Left ventricle myocardium superior (tissue), 1 donor: ENCODE measurements at regions not wholly inside any gene's neighbourhood (a gene's known extent, or its start where the extent isn't known, plus 50 kb on each side); places are given as distances from the start of the nearest gene placed in this dataset.
"Not testable (repeated sequence)": the region's sequence is repeated elsewhere in the genome, so short reads cannot be mapped to it uniquely, and the experiment has no call there.

Experiments
- ATAC-seq: fragments of 200-7000 bp; cut with Tn5 transposase; one replicate; pipeline ENCODE4 v1.9.1; 2020; ENCODE audit warnings: mild to moderate bottlenecking, moderate library complexity
- DNase-seq: peaks from one replicate; pipeline ENCODE4 v3.0.0-alpha.2; 2020
- intact Hi-C: fragments of 100-400 bp; cut with micrococcal nuclease; formaldehyde crosslinking; loops from one replicate; pipeline ENCODE4 v1.11.0; 2022
- donor health status: DM: no; HTN: yes; CAD: no; lungs with severe emphysema.

DNA sequence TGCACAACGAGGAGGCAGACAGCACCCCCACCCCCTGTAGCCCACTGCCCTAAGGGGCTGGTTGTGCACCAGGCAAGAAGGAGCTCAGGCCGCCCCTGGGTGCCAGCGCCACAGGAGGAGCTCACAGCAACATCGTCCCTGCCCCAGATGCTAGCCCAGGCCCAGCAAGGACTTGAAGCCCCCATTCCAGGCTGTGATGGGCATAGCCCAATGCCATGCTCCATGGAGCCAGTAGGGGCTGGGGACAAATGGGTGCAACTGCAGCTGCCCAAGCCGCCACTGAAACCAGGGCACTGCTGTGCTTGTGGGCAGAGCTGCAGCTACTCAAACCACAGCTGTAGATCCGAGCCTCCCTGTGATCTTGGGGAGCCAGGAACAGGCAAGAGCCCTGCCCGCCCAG, 241.3 kb upstream of the GIMD1 start:
- intact Hi-C loops, result no loop called here
- ATAC-seq (no peak), DNase-seq (no peak)

DNA sequence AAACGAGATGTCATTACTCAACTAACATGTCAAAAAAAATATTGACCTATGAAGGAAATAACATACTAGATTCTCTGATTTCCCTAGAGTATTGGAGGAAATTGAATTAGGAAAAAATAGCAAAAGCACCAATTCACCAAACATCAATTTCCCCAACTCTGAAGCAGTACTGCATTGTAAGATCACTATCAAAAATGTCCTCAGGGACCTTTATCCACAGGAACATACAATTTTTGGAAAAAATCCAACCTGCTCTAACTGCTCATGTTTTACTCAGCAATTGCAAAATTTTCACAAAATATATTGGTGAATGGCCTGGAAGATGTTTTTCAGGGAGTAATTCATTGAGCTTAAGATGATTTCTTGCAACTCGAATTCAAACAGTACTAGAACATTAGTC, 239.0 kb upstream of the GIMD1 start:
- DNase-seq (no peak), ATAC-seq (no peak)
- intact Hi-C loops, result no loop called here

DNA sequence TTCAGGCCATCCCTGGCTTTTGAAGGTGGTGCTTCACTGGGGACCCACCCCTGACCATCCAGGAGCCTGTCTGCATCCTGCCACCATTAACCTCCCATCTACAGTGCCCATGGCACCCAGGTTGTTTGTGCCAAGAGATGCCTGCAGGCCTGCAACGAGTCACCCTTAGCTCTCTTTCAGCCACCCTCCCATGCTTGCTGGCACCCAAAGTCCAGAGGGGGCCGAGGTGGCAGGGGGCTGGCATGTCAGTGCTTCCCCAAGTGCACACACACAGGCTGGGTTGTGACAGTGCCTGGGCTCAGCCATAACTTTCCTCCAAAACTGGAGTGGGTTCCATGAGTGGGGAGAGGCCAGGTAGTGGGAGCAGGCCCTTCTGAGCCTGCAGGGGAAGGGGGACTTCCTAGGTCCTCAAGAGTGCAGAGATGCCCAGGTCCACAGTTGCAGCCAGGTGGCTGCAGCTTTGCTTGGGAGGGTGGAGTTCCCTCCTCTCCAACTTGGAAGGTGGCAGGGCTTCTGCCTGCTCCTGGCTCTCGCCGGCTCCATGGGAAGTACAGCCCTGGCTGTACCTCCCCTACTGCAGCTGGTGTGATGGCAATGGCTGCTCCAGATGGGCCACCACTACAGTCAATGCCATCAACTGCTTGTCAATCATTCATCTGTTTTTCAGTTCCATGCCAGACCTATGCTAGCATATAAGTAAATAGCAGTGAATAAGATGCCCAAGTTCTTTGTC, 235.9 kb upstream of the GIMD1 start:
- DNase-seq (no peak), ATAC-seq (no peak)
- intact Hi-C loops, result no loop called here

DNA sequence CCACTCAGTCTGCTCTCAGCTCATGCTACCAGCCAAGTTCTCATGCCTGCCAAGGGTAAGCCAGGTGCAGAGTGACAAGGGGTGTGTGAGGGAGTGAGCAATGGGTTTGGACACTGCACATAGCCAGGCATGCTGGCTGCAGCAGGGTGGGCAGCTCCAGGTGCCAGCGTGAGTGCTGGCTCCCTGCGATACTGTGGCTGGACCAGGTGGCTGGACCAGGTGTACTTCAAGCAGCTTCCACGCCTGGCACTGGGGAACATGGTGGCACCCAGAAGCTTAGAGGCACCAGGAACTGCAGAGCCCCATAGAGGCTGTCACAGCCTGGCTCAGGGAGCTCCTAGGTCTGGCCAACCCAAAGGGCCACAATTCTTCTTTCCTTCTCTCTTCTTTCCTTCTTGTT, 234.9 kb upstream of the GIMD1 start:
- DNase-seq, result no peak
- ATAC-seq, result no peak
- intact Hi-C loops, result no loop called here

DNA sequence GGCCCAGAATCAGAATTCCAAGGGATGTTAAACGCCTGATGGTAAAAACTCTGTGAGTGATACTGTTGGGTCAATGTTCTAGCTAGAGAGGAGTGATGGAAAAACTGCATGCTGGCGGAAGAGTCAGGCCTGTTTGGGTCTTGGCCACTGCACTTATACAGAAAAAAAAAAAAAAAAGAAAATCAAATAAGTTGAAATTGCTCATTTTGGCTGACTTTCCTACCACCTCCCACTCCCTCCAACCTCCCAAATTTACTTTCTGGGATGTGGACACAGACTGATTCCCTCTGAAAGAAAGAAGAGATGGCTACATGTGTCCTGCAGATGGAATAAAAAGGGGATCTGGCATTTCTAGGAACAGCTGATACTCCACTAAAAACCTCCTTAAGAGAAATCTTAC, 234.1 kb upstream of the GIMD1 start:
- ATAC-seq (no peak), DNase-seq (no peak)
- intact Hi-C loops, result no loop called here

DNA sequence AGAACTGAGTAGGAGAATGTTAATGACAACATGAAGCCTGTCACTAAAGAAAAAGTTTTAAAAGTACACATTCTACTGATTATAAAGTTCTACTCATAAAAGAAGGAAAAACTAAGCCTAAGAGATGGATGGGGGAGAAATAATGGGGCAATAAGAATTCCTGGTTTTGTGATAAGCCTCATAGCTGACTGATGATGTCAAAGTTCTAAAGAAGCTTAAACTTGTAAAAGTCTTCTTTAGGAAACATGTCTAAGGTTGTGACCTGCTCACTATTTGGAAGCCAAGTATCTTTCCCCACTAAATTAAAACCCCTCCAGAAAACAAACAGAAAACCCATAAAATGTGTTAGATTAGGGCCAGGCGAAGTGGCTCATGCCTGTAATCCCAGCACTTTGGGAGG, 232.9 kb upstream of the GIMD1 start:
- no peak for DNase-seq
- no peak for ATAC-seq
- intact Hi-C loops, result no loop called here

DNA sequence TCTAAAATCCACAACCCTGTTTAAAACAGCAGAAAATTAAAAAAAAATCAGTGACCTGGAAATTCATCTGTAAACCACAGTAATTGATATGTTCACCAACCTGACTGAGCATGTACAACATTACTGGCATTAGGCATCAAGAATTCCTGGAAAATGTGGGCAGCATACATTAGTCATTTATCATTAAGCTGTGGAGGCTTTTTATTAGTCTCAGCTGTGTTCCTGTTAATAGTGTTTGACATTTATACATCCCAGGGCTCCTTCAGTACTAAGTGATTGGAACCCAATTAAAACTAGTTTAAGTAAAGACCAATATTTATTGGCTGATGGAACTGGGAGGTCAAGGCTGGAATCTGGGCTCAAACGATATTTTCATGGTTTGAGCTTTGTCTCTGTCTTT, 227.3 kb upstream of the GIMD1 start:
- ATAC-seq (no peak), DNase-seq (no peak)
- intact Hi-C loops, result no loop called here

DNA sequence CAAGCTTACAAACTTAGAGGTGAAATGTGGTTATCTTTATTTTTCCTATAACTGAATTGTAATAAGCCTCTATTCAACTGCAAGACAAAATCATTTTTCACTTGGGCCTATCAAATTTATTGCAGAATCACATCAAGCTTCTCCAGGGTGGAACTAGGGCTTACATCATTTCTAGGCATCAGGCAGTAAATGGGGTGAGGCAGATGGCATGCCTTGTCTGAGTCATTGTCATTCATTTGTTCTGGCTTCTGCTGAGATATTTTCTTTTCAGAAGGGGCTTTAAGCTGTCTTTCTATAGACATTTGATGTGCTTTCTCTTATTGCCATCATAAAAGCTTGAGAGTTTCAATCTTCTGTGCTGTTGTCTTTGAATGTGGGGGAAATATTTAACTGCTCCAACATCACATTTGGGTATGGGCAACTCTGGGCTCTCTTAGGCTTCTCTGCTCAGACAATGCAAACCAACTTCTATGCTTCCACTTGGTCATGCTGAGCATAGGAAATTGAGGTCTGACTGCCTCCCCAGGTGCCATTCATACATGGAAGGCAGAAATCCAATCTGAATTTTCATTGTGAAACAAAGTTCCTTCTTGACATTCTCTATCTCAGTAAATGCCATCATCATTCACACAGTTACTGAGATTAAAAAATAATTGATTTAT, 225.8 kb upstream of the GIMD1 start:
- ATAC-seq (no peak), DNase-seq (no peak)
- intact Hi-C loops, result no loop called here

DNA sequence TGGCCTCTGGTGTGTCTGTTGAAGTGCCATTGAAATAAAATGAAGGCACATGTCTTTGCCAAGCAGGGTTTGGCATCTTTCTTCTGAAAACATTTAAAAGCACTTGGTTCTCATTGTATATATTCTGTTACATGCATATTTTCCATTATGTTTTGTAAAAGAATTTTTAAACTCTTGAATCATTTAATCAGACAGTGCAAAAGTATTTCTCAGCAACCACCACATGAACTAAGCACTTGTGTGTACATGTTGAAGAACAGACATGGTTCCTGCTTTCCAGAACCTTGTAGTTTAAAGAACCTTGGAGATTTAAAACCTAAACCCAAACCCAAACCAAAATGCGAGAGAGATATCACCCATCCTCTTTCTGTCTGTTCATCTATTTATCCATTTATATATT, 220.3 kb upstream of the GIMD1 start:
- intact Hi-C loops, result no loop called here
- DNase-seq, result no peak
- no peak for ATAC-seq

DNA sequence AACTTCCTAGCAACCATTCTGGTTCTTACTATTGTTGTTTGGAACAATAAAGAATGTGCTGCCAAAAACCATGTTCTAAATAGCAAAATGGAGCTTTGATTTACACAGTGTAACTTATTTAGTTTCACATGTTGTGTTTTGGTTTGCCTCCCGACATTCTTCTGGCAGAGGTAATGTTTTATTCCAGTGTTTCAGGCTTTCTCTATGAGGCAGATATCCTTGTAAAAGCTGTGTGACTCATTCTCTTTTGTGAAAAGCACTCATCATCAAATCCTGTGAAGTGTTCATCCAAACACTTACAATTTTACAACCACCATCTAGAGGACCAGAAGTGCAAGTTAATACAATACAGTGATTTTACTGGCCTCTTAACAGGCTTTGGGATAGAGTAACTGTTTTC, 219.0 kb upstream of the GIMD1 start:
- DNase-seq (no peak), ATAC-seq (no peak)
- intact Hi-C loops, result no loop called here

DNA sequence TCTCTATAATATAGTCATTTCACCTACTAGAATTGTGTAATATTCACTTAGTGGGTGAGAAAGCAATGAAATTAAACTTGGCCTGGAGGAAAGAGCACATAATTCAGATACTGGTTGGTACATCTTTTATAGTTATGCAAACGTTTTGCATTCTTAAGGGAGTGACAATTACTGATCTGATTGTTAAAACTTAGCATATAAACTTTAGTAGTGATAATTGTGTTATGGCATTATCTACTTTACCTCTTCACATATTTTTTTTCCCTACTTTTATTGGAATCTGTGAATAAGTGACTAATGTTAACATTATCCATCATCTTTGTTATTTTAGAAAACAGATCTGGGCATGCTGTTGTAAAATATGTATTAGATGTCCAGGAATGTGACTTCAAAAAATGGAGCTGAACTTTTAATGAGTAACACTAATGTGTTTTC, 217.4 kb upstream of the GIMD1 start:
- intact Hi-C loops, result no loop called here

DNA sequence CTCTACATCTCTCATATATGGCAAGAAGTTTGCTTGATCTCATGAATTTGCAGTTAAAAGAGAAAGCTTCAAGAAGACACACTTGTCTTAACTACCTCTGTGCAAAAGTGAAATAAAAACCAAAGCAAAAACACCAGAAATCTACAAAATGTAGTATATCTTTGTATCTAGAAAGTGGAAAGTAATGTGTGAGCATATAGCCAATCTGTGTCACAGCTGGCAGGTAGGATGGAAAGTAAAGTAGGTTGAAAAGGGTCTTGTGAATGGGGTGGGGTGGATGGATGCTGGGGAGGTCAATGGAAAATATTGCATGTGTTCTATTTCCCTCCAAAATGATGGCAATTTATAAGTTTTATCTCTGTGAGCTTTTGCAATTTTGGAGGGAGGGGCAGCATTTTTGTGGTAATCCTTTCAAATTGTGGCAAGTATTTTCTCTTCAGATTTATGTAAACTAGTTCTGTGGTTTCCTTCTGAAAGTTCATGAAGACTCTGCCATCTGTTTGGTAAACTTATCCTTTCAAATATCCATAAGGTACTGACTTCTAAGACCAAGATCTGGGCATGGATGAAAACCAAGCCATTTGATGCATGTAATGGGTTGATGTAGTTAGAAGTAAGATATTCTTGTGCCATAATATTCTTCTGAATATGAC, 215.9 kb upstream of the GIMD1 start:
- intact Hi-C loops, result no loop called here
- no peak for DNase-seq
- no peak for ATAC-seq

More for the DNA sequence above, 217.4 kb upstream of the GIMD1 start:
- DNase-seq (no peak), ATAC-seq (no peak)

DNA sequence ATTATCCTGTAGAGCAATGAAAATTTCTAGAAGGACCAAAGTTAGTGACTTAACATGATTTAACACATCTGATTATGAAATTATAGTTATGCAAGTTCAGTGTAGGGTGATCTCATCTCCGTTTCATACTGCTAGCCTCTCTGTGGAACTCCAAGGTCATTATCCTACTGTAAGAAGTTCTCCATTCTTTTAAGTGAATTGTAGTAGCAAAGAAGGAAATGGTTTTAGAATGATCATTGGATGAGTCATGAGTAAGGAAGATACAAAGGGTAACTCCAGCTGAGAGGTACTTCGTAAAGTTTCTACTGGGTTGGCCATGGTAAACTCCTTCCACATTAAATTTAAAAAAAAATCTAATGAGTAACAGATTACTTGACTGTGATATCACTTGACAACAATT, 215.0 kb upstream of the GIMD1 start:
- DNase-seq, result no peak
- intact Hi-C loops, result no loop called here
- ATAC-seq, result no peak

DNA sequence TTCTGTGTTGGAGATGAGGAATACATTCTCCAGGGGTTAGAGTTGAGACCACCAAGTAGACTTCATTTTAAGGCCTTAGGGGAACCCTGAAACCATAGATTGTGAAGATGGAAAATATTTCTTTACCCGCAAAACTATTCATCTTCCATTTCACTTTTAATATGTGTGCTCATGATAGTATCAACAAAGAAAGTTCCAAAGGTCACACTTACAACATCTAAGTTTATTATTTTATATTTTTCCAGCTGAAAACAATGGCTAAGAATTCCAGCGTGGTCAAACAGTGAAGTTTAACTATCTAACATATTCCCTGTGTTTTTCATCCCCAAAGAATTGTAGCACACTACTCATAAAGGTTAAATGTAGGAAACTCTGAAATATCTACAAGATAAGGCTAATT, 214.5 kb upstream of the GIMD1 start:
- ATAC-seq, result no peak
- no peak for DNase-seq

DNA sequence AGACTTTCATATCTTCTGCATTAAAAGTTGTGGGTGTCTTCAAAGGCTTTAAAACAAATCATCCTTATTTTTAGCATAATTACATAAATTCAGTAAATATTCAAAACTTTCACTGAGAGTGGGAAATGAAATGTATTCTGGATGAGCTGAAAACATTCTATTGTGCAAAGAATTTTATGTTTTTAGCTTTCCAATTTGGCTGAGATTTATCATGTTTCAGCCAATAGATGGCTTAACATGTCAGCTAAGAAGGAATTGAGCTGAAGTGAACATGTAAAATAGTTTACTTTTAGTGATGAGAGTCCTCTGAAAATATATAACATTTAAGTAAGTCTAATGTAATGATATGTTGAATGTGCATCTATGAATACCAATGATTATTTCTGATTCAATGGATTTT, 213.5 kb upstream of the GIMD1 start:
- no peak for ATAC-seq
- DNase-seq, result no peak
- intact Hi-C loops, result no loop called here

More for the DNA sequence above, 214.5 kb upstream of the GIMD1 start:
- intact Hi-C loops, result no loop called here

DNA sequence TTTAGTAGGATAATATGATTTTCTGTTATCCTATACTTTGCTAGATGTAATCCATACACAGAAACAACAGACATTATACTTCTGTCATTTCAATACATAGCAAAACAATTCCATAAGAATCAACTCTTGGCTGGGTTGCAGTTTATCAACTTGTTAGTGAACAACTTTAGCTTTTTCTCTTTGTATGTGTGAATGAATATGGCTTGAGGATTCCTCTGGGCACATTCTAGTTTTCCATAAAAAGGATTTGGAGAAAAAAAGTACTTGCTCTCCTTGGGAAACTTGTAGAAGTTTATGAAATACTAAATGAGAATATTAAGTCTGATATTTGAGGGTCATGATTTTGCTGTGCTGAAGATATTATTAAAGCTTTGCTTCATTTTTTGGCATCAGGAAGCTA, 210.7 kb upstream of the GIMD1 start:
- intact Hi-C loops, result no loop called here

DNA sequence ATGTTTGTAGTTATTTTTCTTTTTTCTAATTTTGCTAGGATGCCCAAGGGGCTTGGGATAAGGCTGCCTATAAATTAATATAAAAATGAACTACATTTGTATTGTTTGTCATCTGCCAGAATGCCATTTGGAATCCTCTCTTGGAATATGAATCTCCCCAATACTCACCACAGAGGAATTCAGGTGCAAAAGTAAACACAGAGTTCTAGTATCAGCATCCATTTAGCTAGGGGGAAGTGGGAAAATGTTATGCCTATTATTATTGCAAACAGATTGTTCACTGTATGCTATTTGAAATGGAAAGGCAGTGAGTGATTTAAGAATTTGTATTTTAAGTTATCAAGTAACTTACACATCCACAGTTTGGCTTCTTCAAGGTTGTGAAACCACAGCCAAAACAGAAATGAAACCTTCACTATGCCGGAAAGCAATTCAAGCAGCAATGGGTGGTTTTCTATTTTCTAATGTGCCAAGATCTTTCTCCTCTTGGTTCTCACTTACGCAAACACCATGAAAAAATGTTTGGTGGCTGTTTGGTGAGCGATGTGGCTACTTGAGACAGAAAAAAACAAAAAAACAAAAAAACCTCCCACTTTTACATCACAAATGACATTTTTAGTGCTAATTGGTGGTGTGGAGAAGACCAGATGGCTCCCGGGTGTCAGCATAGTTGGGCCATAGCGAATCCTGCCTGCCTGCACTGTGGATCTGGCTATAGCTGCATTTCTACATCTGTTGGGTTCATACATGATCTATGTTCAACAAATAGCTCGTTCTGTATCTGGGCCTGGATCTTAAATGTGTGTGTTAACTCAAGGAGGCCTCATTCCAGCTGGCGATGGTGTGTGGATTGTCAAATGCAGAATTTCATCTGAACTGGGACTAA, 200.8 kb upstream of the GIMD1 start:
- ATAC-seq, result no peak
- DNase-seq, result no peak
- intact Hi-C loops, result no loop called here

More for the DNA sequence above, 210.7 kb upstream of the GIMD1 start:
- ATAC-seq (no peak), DNase-seq (no peak)

DNA sequence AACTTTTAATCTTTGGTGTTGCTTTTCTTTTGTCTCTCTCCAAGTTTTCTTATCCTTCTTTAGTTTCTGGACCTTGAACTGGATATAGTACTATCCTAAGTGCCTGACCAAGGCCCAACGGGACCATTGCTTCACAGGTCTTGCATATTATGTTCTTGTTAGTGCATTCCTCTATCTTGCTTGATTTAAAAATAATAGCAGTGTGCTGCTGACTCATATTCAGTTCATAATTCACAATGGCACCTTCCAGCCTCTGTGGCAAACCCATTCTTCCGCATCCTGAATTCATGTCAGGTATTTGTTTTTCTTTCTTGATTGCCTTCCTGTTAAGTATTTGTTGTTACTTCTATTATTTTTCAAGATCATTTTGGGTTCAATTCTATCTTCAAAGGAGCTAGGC, 197.1 kb upstream of the GIMD1 start:
- intact Hi-C loops, result no loop called here
- ATAC-seq (no peak), DNase-seq (no peak)

DNA sequence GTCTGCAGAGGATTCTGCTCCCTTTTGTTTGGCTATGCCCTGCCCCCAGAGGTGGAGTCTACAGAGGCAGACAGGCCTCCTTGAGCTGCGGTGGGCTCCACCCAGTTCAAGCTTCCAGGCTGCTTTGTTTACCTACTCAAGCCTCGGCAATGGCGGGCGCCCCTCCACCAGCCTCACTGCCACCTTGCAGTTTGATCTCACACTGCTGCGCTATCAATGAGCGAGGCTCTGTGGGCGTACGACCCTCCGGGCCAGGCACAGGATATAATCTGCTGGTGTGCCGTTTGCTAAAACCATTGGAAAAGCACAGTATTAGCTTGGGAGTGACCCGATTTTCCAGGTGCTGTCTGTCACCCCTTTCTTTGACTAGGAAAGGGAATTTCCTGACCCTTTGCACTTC, 195.1 kb upstream of the GIMD1 start:
- intact Hi-C loops, DNase-seq: not testable (repeated sequence)

DNA sequence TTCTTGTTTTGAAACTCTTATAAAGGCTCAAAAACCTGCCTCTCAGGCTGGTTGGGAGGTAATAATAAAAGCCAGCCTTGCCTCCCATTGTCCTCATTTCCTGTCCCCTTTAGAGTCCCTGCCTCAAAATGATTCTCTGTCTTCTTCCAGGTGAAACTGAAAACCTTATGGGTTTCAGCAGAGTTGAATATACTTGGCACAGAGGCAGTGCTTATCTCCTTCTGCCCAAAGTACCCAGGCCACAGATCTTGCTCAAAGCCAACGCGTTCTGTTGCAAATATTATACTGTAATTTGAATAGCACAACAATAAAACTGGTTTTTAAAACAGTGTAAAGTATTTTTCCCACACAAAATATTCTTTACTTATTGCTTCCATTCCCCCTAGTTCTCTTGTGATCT, 183.1 kb upstream of the GIMD1 start:
- intact Hi-C loops, result no loop called here
- no peak for DNase-seq
- no peak for ATAC-seq

More for the DNA sequence above, 195.1 kb upstream of the GIMD1 start:
- not testable (repeated sequence) for ATAC-seq
